SU-DHL-6 (cell line): ENCODE measurements at regions not wholly inside any gene's neighbourhood (a gene's known extent, or its start where the extent isn't known, plus 50 kb on each side); places are given as distances from the start of the nearest gene placed in this dataset.
A peak's percentile ranks its signal among the peaks of the same experiment; 100 is the strongest.

Experiments used
- H2AFZ ChIP-seq: fragments of 200-600 bp; sonication (generic); 2 replicates; pipeline ENCODE4 v1.6.1; 2014; ENCODE audit warnings: low read depth, mild to moderate bottlenecking, moderate library complexity, mixed read lengths, antibody characterized with exemption, low read length; ENCODE audit not compliant: severe bottlenecking
- H3F3A ChIP-seq: fragments of 200-600 bp; shearing (Covaris generic); 2 replicates; pipeline ENCODE4 v1.6.0; 2016; ENCODE audit warnings: antibody characterized with exemption, mild to moderate bottlenecking; ENCODE audit not compliant: insufficient read depth
- H3K27ac ChIP-seq: fragments of 200-600 bp; sonication (generic); 2 replicates; pipeline ENCODE4 v1.5.1; 2016; ENCODE audit warnings: low read depth, mild to moderate bottlenecking, low read length, moderate library complexity, mixed read lengths
- H3K27me3 ChIP-seq: fragments of 200-600 bp; sonication (generic), shearing (Covaris generic); 2 replicates; pipeline ENCODE4 v1.6.0; 2014; ENCODE audit warnings: mild to moderate bottlenecking, low read length
- H3K36me3 ChIP-seq: fragments of 200-600 bp; sonication (generic); 2 replicates; pipeline ENCODE4 v1.6.1; 2014; ENCODE audit warnings: mild to moderate bottlenecking, low read length, mixed read lengths
- H3K4me2 ChIP-seq: fragments of 300-600, 200-600 bp; shearing (Covaris generic), sonication (generic); 2 replicates; pipeline ENCODE4 v1.6.0; 2014; ENCODE audit warnings: low read length, low read depth, mild to moderate bottlenecking; ENCODE audit not compliant: poor library complexity, severe bottlenecking
- H3K4me3 ChIP-seq: fragments of 200-600 bp; sonication (generic); 2 replicates; pipeline ENCODE4 v1.5.1; 2014; ENCODE audit warnings: antibody characterized with exemption, low read length, mild to moderate bottlenecking, mixed read lengths; ENCODE audit not compliant: insufficient read depth, poor library complexity, severe bottlenecking
- H3K79me2 ChIP-seq: fragments of 200-600 bp; sonication (generic); 2 replicates; pipeline ENCODE4 v1.6.1; 2014; ENCODE audit warnings: mild to moderate bottlenecking, low read length, moderate library complexity; ENCODE audit not compliant: insufficient read depth
- H3K9ac ChIP-seq: fragments of 200-600 bp; sonication (generic); 2 replicates; pipeline ENCODE4 v1.7.0; 2014; ENCODE audit warnings: mild to moderate bottlenecking, low read length
- H3K9me2 ChIP-seq: fragments of 200-600 bp; sonication (generic); replicated peaks from 2 replicates; pipeline ENCODE4 v1.6.1; 2014; ENCODE audit warnings: low read length; ENCODE audit not compliant: insufficient read depth
- H3K9me3 ChIP-seq: fragments of 200-600 bp; sonication (generic); 2 replicates; pipeline ENCODE4 v1.6.1; 2014; ENCODE audit warnings: low read length, mixed read lengths; ENCODE audit not compliant: insufficient read depth
- H4K20me1 ChIP-seq: fragments of 200-600 bp; sonication (generic); 2 replicates; pipeline ENCODE4 v1.6.1; 2014; ENCODE audit warnings: low read depth, mild to moderate bottlenecking, antibody characterized with exemption, low read length, moderate library complexity, mixed read lengths
- EZH2phosphoT487 ChIP-seq: fragments of 200-600 bp; sonication (generic), shearing (Covaris generic); conservative IDR thresholded peaks from 2 replicates; pipeline ENCODE4 v1.6.1; 2018; ENCODE audit warnings: mild to moderate bottlenecking, antibody characterized with exemption, low read length, moderate library complexity, mixed read lengths
- TF ChIP-seq, protein P1 (sequence below): fragments of 200-600 bp; sonication (generic); IDR thresholded peaks from one replicate; pipeline ENCODE4 v1.5.1; 2017; ENCODE audit warnings: antibody characterized with exemption, mild to moderate bottlenecking, low read length, moderate library complexity; ENCODE audit not compliant: insufficient read depth, poor library complexity, severe bottlenecking

DNA sequence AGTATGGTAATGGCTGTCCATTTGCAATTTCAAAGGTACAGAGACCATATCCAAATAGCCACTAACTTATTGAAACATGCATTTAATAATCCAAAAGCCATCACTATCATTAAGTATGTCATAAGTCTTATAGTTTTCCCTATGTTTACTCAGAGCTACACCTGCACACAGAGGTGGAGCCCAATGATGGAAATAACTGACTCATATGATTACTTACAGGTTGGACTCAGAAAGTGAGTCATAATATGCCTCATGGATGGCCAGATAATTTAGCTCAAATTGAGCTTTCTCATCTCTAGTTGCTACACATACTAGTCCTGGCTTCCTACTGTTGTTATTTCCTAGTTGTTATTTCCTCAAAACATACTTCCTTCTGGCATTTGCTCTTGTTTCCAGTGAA is 104.4 kb upstream of the KHDRBS2 start:
- peak overlapping the region; percentile 49 for H2AFZ ChIP-seq
- no peak overlapping the region for H3K9ac ChIP-seq
- no peaks in the 10 kb centered on the region for H3K79me2 ChIP-seq
- H3K27ac ChIP-seq, result no peak overlapping the region
- no peaks in the 10 kb centered on the region for H3F3A ChIP-seq
- H3K9me2 ChIP-seq, result no peaks in the 10 kb centered on the region
- H3K9me3 ChIP-seq, result no peaks in the 10 kb centered on the region
- no peaks in the 10 kb centered on the region for H4K20me1 ChIP-seq
- H3K27me3 ChIP-seq, result no peaks in the 10 kb centered on the region
- H3K4me2 ChIP-seq, result no peak overlapping the region
- TF ChIP-seq EZH2phosphoT487, result no peak
- TF ChIP-seq, protein P1, sequence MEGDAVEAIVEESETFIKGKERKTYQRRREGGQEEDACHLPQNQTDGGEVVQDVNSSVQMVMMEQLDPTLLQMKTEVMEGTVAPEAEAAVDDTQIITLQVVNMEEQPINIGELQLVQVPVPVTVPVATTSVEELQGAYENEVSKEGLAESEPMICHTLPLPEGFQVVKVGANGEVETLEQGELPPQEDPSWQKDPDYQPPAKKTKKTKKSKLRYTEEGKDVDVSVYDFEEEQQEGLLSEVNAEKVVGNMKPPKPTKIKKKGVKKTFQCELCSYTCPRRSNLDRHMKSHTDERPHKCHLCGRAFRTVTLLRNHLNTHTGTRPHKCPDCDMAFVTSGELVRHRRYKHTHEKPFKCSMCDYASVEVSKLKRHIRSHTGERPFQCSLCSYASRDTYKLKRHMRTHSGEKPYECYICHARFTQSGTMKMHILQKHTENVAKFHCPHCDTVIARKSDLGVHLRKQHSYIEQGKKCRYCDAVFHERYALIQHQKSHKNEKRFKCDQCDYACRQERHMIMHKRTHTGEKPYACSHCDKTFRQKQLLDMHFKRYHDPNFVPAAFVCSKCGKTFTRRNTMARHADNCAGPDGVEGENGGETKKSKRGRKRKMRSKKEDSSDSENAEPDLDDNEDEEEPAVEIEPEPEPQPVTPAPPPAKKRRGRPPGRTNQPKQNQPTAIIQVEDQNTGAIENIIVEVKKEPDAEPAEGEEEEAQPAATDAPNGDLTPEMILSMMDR, result no peak
- H3K4me3 ChIP-seq, result no peak overlapping the region
- H3K36me3 ChIP-seq, result no peaks in the 10 kb centered on the region

DNA sequence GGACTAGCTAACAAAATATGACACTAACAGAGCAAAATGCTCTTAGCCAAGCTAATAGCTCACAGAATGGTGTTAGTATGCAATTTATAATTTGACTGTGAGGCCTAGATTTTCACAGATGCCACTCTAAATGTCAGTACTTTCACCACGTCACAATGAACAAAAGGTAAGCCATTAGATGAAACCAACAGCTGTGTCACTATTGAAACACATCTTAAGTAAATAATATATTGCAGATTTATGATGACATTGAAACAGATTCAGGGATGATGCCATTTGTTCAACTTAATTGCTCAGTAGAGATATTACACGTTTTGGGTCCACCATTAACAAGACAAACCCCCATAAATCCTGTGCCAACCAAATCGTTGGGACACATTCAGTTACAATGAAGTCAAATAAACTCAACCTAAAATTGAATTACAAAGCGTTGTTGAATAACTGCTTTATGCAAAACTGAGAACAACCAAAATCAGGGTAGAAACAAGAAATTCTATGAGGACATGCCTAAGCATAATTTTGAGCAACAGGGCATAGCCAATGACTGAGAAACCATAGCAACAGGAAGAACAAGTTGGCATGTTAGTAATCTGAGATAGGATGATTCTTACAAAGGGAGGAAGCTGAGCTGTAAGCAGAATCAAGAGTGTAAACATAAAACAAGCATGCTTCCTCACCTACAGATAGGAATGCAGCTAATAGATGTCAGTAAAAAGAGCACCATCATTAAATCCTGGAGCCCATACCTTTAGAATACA is 85.6 kb upstream of the KHDRBS2 start:
- Histone ChIP-seq H3K27ac (no peak overlapping the region), H3K4me3 (no peak overlapping the region)

DNA sequence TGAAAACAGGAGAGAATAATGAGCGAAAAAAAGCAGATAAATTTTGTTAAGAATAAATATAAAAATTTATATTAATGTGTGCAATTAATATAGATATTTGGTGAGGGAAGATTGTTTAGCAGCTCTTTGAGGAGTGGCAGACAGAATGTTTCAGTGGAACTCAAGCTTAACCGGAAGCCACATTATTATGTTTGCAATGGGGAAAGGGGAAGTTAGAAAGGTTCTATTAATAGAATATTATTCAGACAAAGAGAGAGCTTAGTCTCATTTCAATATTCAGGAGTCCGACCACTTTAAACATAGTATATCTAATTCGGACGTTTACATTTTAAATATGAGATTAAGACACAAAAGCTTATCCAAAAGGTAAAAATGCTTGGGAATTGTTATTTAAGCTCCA is 81.6 kb upstream of the KHDRBS2 start:
- no peaks in the 10 kb centered on the region for H3F3A ChIP-seq
- H3K4me2 ChIP-seq, result peak overlapping the region; percentile 53
- H3K9me3 ChIP-seq, result peaks cover 4% of the 10 kb centered on the region; the same call in 1 of the 2 replicates
- H4K20me1 ChIP-seq, result no peaks in the 10 kb centered on the region
- no peaks in the 10 kb centered on the region for H3K27me3 ChIP-seq
- peak overlapping the region; percentile 61 for H3K27ac ChIP-seq
- no peak overlapping the region for H3K9ac ChIP-seq
- peak overlapping the region; percentile 11 for H2AFZ ChIP-seq
- H3K4me3 ChIP-seq, result peak overlapping the region; percentile 42
- no peaks in the 10 kb centered on the region for H3K9me2 ChIP-seq
- no peaks in the 10 kb centered on the region for H3K79me2 ChIP-seq
- peaks cover 8% of the 10 kb centered on the region; the same call in 1 of the 2 replicates for H3K36me3 ChIP-seq
- TF ChIP-seq, protein P1, result no peak
- no peak for TF ChIP-seq EZH2phosphoT487

More for the DNA sequence above, 85.6 kb upstream of the KHDRBS2 start:
- H2AFZ ChIP-seq, result peak overlapping the region; percentile 21
- peaks cover 4% of the 10 kb centered on the region; the same call in 1 of the 2 replicates for H3K9me3 ChIP-seq
- no peak overlapping the region for H3K9ac ChIP-seq
- peak overlapping the region; percentile 0 for H3K4me2 ChIP-seq
- H4K20me1 ChIP-seq, result no peaks in the 10 kb centered on the region
- no peaks in the 10 kb centered on the region for H3K27me3 ChIP-seq
- H3K36me3 ChIP-seq, result peaks cover 8% of the 10 kb centered on the region; the same call in 1 of the 2 replicates
- H3F3A ChIP-seq, result no peaks in the 10 kb centered on the region
- H3K9me2 ChIP-seq, result no peaks in the 10 kb centered on the region
- no peaks in the 10 kb centered on the region for H3K79me2 ChIP-seq
- TF ChIP-seq EZH2phosphoT487, result no peak
- TF ChIP-seq, protein P1, result no peak
